Skeletal muscle tissue (tissue), 3 donors: ENCODE measurements at regions not wholly inside any gene's neighbourhood (a gene's known extent, or its start where the extent isn't known, plus 50 kb on each side); places are given as distances from the start of the nearest gene placed in this dataset.

Experiments used
- H3K27ac ChIP-seq: one replicate; pipeline ENCODE4 v1.7.0; 2013; ENCODE audit warnings: mild to moderate bottlenecking, low read depth, low read length, inconsistent platforms
- H3K27me3 ChIP-seq, 3 donors: one replicate each; pipeline ENCODE4 v1.7.0; 2013; ENCODE audit warnings: low read length in 3 of 3; ENCODE audit not compliant: control insufficient read depth in 3 of 3, insufficient read depth in 3 of 3
- H3K36me3 ChIP-seq, 3 donors: one replicate each; pipeline ENCODE4 v1.7.0; 2013; ENCODE audit warnings: low read length in 3 of 3; ENCODE audit not compliant: control insufficient read depth in 3 of 3, insufficient read depth in 3 of 3
- H3K4me1 ChIP-seq, 3 donors: one replicate each; pipeline ENCODE4 v1.7.0; 2013; ENCODE audit warnings: low read length in 3 of 3, mild to moderate bottlenecking in 3 of 3; ENCODE audit not compliant: control insufficient read depth in 3 of 3, insufficient read depth in 3 of 3
- H3K4me3 ChIP-seq, 3 donors: one replicate each; pipeline ENCODE4 v1.7.0; 2013; ENCODE audit warnings: low read length in 3 of 3
- H3K9ac ChIP-seq, 3 donors: one replicate each; pipeline ENCODE4 v1.7.0; 2013; ENCODE audit warnings: low read length in 3 of 3, mild to moderate bottlenecking in 3 of 3, moderate library complexity in 2 of 3, low read depth in 1 of 3
- H3K9me3 ChIP-seq, 3 donors: one replicate each; pipeline ENCODE4 v1.7.0; 2013; ENCODE audit warnings: low read length in 3 of 3; ENCODE audit not compliant: control insufficient read depth in 3 of 3
- donor health status: Osteomylitis.

DNA sequence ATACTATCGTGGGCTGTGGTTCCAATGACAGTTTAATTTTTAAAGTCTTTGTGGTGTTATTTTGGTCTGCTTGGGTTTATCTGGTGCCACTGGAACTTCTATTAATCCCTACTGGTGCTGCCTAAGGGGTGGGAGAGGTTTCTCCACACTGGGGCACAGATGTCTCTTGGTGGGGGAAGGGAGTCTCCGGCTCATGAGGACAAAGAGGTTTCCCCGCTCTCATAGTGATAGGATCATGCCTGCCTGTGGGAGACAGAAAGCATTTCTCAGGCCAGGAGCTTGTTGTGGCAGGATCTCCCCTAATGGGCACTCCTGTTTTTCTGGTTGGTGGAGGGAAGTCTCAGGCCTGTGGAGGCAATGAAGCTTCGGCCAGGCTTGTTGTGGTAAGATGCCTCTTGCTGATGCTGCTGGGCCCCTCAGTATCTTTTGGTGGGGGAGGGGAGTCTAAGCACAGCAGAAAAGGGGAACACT is 84.3 kb upstream of the THRB start:
- Histone ChIP-seq H3K4me1 (peaks cover 0 to 2% (median 0%) of the 10 kb centered on the region in 3 donors), H3K27ac (no peak overlapping the region), H3K36me3 (no peaks in the 10 kb centered on the region), H3K9ac (no peak overlapping the region), H3K9me3 (no peaks in the 10 kb centered on the region), H3K27me3 (no peaks in the 10 kb centered on the region), H3K4me3 (no peak overlapping the region)

DNA sequence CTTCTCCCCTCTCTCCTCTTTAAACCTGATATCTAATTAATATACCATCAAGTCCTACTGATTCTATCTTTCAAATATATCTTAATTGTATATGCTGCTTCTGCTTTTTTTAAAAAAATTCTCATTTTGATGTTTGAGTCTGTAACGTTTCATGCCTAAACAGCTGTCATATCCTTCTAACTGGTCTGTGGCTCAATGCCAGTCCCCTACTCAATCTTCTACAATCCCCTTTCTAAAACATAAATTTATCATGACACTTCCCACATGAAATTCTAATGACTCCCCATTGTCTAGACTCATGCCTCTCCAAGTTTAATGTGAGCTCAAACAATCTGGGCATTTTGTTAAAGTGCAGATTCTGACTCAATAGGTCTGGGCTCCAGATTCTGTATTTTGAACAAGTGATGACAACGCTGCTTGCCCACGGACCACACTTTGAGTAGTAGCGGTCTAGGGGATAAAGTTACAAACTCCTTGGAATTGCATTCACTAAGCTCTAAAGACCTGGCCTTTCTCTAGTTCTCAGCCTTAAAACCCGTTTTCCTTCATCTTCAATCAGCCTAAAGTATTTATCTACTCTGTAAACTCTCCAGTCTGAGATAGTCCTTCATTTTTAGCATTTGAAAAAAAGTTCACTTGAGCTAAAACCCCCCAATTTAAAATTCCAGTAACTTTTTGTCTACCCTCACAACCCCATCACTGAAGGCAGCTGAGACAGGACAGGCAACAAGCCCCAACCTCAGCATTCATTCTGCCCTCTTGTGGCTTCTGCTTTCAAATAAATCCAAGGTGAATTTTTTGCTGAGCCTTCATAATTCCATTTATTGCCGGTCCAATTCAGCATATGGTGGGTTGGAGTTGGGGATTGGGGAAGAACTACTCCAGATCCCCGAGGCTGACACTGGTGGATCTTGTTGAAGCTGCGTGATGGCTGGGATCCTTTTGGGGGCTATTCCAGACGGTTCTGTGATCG is 88.1 kb upstream of the THRB start:
- Histone ChIP-seq H3K9me3 (no peaks in the 10 kb centered on the region), H3K4me3 (no peak overlapping the region), H3K9ac (no peak overlapping the region), H3K4me1 (peaks cover 0 to 3% (median 2%) of the 10 kb centered on the region in 3 donors), H3K27me3 (no peaks in the 10 kb centered on the region), H3K36me3 (no peaks in the 10 kb centered on the region), H3K27ac (no peak overlapping the region)

GRCh38 chr3:24586920-24587319 is 92.3 kb upstream of the THRB start:
- H3K36me3 ChIP-seq, result no peaks in the 10 kb centered on the region
- H3K27ac ChIP-seq, result no peak overlapping the region

DNA sequence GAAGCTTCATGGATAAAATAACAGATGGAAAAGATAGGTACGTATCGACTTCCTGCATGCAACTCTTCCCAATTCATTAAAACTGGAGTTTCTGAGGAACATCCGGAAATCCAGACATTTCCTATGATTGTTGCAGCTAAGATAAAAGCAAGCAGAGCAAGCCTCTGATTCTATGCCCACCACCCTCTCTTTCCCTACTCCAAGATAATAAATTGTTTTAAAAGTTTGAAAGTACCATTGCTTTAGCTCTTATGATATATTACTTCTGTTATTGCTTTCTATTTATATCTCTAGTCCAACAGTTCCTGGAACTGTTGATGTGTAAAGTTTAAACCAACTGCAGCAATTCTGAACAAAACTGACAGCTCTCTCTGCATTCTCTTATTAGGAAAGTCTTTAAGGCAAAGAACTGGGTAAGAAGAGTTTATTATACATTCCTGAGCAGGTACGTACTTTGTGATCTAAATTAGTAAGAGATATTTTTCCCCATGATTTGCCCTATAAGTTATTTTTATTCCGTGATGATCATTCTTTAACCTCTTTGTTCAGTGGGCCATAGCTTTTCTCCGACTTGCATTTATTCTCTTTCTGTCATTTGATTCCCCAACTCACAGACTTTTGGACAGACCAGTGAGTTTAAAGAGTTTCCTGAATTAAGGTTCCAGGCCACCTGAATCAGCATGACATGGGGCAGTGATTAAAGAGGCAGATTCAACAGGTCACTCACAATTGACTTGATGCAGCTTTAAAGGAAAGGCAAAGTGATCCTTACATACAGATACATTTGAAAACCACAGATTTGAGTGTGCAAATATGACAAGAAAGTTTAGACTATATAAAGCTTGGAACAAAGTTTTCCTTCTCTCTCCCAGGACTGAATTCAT is 94.2 kb upstream of the THRB start:
- Histone ChIP-seq H3K9me3 (no peaks in the 10 kb centered on the region), H3K9ac (no peak overlapping the region), H3K27me3 (no peaks in the 10 kb centered on the region), H3K4me3 (peak overlapping the region in 1 of 3 donors; percentile 15), H3K4me1 (peaks cover 6 to 17% (median 14%) of the 10 kb centered on the region in 3 donors), H3K27ac (no peak overlapping the region), H3K36me3 (no peaks in the 10 kb centered on the region)

More at GRCh38 chr3:24586920-24587319, 92.3 kb upstream of the THRB start:
- Histone ChIP-seq H3K4me3 (no peak overlapping the region), H3K27me3 (no peaks in the 10 kb centered on the region), H3K4me1 (peaks cover 8 to 17% (median 14%) of the 10 kb centered on the region in 3 donors), H3K9me3 (no peaks in the 10 kb centered on the region), H3K9ac (no peak overlapping the region)

DNA sequence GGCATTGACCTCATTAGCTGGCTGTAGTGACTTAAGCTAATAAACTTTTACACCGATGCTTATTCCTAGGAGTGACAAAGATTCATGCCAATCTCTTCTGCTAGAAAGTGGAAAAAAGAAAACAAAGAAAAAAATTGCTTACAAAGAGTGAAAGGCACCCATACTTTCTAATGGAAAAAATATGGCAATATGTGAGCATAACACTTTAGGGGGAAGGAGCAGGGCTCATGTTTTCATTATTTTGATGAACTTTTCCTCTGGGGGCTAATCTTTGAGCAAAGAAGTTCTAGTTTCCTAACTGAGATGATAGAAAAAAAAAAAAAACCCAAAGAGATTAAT is 94.8 kb upstream of the THRB start:
- Histone ChIP-seq H3K27ac (no peak overlapping the region), H3K4me1 (peaks cover 6 to 17% (median 14%) of the 10 kb centered on the region in 3 donors), H3K4me3 (no peak overlapping the region)

DNA sequence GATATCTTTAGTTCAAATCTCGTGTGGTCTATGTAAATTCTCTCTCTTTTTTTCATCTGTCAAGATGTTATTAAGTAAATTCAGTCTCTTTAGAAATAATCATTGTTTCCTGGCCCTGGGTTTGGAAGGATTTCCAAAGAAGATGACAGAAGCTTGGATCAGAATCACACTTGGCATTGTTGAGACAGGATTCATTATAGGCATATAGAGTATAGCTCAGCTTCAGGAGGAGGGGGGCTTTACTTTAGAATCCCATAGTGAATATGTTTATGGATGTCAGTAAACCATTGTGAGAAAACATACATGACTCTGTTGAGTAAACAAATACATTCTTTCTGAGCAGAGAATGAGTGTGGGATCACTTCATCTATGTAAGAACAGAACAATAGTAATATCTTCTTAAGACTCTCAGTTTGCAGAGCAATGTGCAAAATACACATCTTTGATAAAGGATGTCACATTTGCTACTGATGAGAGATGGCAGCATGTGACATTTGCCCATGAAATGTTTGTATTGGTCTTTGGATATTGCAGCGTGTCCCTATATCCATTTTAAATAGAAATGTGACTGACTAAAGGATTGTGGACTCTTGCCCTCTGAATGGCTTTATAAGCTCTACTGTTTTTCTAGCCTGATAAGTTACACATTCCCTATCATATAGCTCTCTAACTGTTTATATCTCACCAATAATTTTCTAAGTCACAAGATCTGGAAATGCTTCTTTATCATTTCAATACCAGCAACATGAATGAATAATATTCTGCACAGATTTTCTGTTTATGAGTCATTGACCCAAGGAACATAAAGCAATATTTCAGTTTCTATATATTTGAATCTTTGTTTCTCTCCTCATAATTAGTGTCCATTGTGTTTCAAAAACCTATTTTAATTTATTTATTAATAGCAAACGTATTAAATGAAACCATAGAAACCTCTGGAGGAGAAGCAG is 95.6 kb upstream of the THRB start:
- H3K9ac ChIP-seq, result no peak overlapping the region
- no peaks in the 10 kb centered on the region for H3K9me3 ChIP-seq
- no peaks in the 10 kb centered on the region for H3K27me3 ChIP-seq
- H3K4me3 ChIP-seq, result no peak overlapping the region
- no peaks in the 10 kb centered on the region for H3K36me3 ChIP-seq
- H3K27ac ChIP-seq, result no peak overlapping the region
- peaks cover 6 to 17% (median 14%) of the 10 kb centered on the region in 3 donors for H3K4me1 ChIP-seq

More for the DNA sequence above, 94.8 kb upstream of the THRB start:
- Histone ChIP-seq H3K9me3 (no peaks in the 10 kb centered on the region), H3K27me3 (no peaks in the 10 kb centered on the region), H3K36me3 (no peaks in the 10 kb centered on the region), H3K9ac (no peak overlapping the region)

- no peak overlapping the region for H3K27ac ChIP-seq
- no peak overlapping the region for H3K4me3 ChIP-seq
- H3K36me3 ChIP-seq, result no peaks in the 10 kb centered on the region
- H3K9ac ChIP-seq, result no peak overlapping the region
- no peaks in the 10 kb centered on the region for H3K27me3 ChIP-seq
- H3K4me1 ChIP-seq, result peaks cover 6 to 17% (median 14%) of the 10 kb centered on the region in 3 donors
- H3K9me3 ChIP-seq, result no peaks in the 10 kb centered on the region
Measured at GRCh38 chr3:24591191-24591590, 96.5 kb upstream of the THRB start.

- Histone ChIP-seq H3K36me3 (no peaks in the 10 kb centered on the region), H3K9me3 (no peaks in the 10 kb centered on the region), H3K27ac (no peak overlapping the region), H3K27me3 (no peaks in the 10 kb centered on the region), H3K9ac (no peak overlapping the region), H3K4me3 (no peak overlapping the region), H3K4me1 (peaks cover 6 to 16% (median 14%) of the 10 kb centered on the region in 3 donors)
Measured at GRCh38 chr3:24591661-24592555, 97.3 kb upstream of the THRB start.
